Keratinocyte (primary cell): ENCODE measurements at regions not wholly inside any gene's neighbourhood (a gene's known extent, or its start where the extent isn't known, plus 50 kb on each side); places are given as distances from the start of the nearest gene placed in this dataset.

Experiments
- CTCF ChIP-seq, 3 experiments: IDR thresholded peaks in 1 of 3; conservative IDR thresholded peaks in 1 of 3; optimal IDR thresholded peaks in 1 of 3; 2 replicates in 2 of 3; 3 replicates in 1 of 3; pipeline versions ENCODE3 to v1.5.1; 2011; ENCODE audit warnings: low read length in 3 of 3, mild to moderate bottlenecking in 3 of 3, moderate library complexity in 2 of 3, control low read depth in 1 of 3, inconsistent platforms in 1 of 3; ENCODE audit not compliant: insufficient read depth in 2 of 3; ENCODE audit errors: extremely low read depth in 1 of 3
- EZH2 ChIP-seq: IDR thresholded peaks from one replicate; pipeline ENCODE4 v1.6.1; 2012; ENCODE audit warnings: inconsistent platforms, mild to moderate bottlenecking, low read length, moderate library complexity

GRCh38 chr18:67608191-67608590, 91.7 kb upstream of the DSEL start:
- TF ChIP-seq CTCF (optimal IDR thresholded peaks at IDR 0.05 in 1 of 3, IDR thresholded peaks at IDR 0.05 in 1 of 3, conservative IDR thresholded peaks at IDR 0.05 in 1 of 3; ENCODE audit: extremely low read depth in 1 of 3, insufficient read depth in 2 of 3, low read length in 3 of 3), result no peak
- no peak for TF ChIP-seq EZH2
